ENCODE measurements at regions not wholly inside any gene's neighbourhood (a gene's known extent, or its start where the extent isn't known, plus 50 kb on each side); places are given as distances from the start of the nearest gene placed in this dataset.

GRCh38 chr3:156620901-156621300 lies 53.5 kb upstream of the TIPARP start:
- DNase-seq (ENCODE audit: low spot score): no peak

- DNase-seq (ENCODE audit: low spot score): no peak
Measured at GRCh38 chr3:156620260-156620659, 54.1 kb upstream of the TIPARP start.

GRCh38 chr3:156619376-156619775 lies 55.0 kb upstream of the TIPARP start:
- DNase-seq (ENCODE audit: low spot score): no peak

- no peak for DNase-seq (ENCODE audit: low spot score)
Measured at GRCh38 chr3:156617781-156618180, 56.6 kb upstream of the TIPARP start.

- DNase-seq (ENCODE audit: low spot score): no peak
Measured at GRCh38 chr3:156617145-156617544, 57.2 kb upstream of the TIPARP start.

- peak; percentile 52 for DNase-seq (ENCODE audit: low spot score)
Measured at GRCh38 chr3:156615592-156616173, 58.7 kb upstream of the TIPARP start.

GRCh38 chr3:156614642-156615511 lies 59.5 kb upstream of the TIPARP start:
- DNase-seq (ENCODE audit: low spot score): peak; percentile 30

GRCh38 chr3:156612903-156613302 lies 58.0 kb upstream of the SSR3 start:
- DNase-seq (ENCODE audit: low spot score): no peak

GRCh38 chr3:156611870-156612494 lies 57.1 kb upstream of the SSR3 start:
- no peak for DNase-seq (ENCODE audit: low spot score)

GRCh38 chr3:156610154-156610553 lies 55.2 kb upstream of the SSR3 start:
- DNase-seq (ENCODE audit: low spot score): no peak

GRCh38 chr3:156609546-156609945 lies 54.6 kb upstream of the SSR3 start:
- DNase-seq (ENCODE audit: low spot score): no peak

- no peak for DNase-seq (ENCODE audit: low spot score)
Measured at GRCh38 chr3:156608601-156609514, 53.9 kb upstream of the SSR3 start.

GRCh38 chr3:156606729-156607128 lies 51.8 kb upstream of the SSR3 start:
- no peak for DNase-seq (ENCODE audit: low spot score)

- peak; percentile 82 for DNase-seq (ENCODE audit: low spot score)
Measured at GRCh38 chr3:156605686-156606605, 51.0 kb upstream of the SSR3 start.

- DNase-seq (ENCODE audit: low spot score): no peak
Measured at GRCh38 chr3:156604642-156605144, 49.8 kb upstream of the SSR3 start.
